ENCODE measurements at regions not wholly inside any gene's neighbourhood (a gene's known extent, or its start where the extent isn't known, plus 50 kb on each side); places are given as distances from the start of the nearest gene placed in this dataset.

- Histone ChIP-seq H3K4me3 (replicated peaks in 1 of 3) (no peak overlapping the region), H3K4me1 (peaks cover under 1 to 4% of the 10 kb centered on the region in 2 donors), H3K36me3 (no peaks in the 10 kb centered on the region), H3K27me3 (no peaks in the 10 kb centered on the region), H3K27ac (no peak overlapping the region), H3K9me3 (no peaks in the 10 kb centered on the region)
- intact Hi-C loops (cut with DNase I) = no loop called here
- 82 to 87% methylated on average over 5 of the region's 5 CpGs for WGBS, 2 donors
- TF ChIP-seq CTCF (IDR thresholded peaks at IDR 0.05) (no peak), POLR2A (IDR thresholded peaks at IDR 0.05) (no peak)
- no peak for DNase-seq
Observed at GRCh38 chr11:110830747-110831146, 118.5 kb upstream of the ARHGAP20 start.

- Histone ChIP-seq H3K27me3 (no peaks in the 10 kb centered on the region), H3K4me1 (peaks cover 0 to 4% of the 10 kb centered on the region in 2 donors), H3K9me3 (no peaks in the 10 kb centered on the region), H3K36me3 (no peaks in the 10 kb centered on the region), H3K4me3 (replicated peaks in 1 of 3) (no peak overlapping the region), H3K27ac (no peak overlapping the region)
- TF ChIP-seq CTCF (IDR thresholded peaks at IDR 0.05) (no peak), POLR2A (IDR thresholded peaks at IDR 0.05) (no peak)
- 88 to 98% methylated on average over 7 of the region's 7 CpGs for WGBS, 2 donors
- no peak for DNase-seq
- intact Hi-C loops (cut with DNase I) = no loop called here
Observed at GRCh38 chr11:110830344-110830743, 118.1 kb upstream of the ARHGAP20 start.

- no peak for DNase-seq
- Histone ChIP-seq H3K4me3 (replicated peaks in 1 of 3) (no peak overlapping the region), H3K4me1 (peaks cover 0 to 4% of the 10 kb centered on the region in 2 donors), H3K36me3 (no peaks in the 10 kb centered on the region), H3K27me3 (no peaks in the 10 kb centered on the region), H3K27ac (no peak overlapping the region), H3K9me3 (no peaks in the 10 kb centered on the region)
- TF ChIP-seq CTCF (IDR thresholded peaks at IDR 0.05) (no peak), POLR2A (IDR thresholded peaks at IDR 0.05) (no peak)
- intact Hi-C loops (cut with DNase I) = no loop called here
Observed at GRCh38 chr11:110829873-110830272, 117.6 kb upstream of the ARHGAP20 start.

GRCh38 chr11:110828086-110828485, 115.8 kb upstream of the ARHGAP20 start:
- Histone ChIP-seq H3K27me3 (no peaks in the 10 kb centered on the region), H3K9me3 (no peaks in the 10 kb centered on the region), H3K36me3 (no peaks in the 10 kb centered on the region), H3K27ac (no peak overlapping the region), H3K4me1 (peaks cover 0 to 4% of the 10 kb centered on the region in 2 donors), H3K4me3 (replicated peaks in 1 of 3) (no peak overlapping the region)
- no peak for DNase-seq
- no peak for TF ChIP-seq POLR2A (IDR thresholded peaks at IDR 0.05)
- TF ChIP-seq CTCF (IDR thresholded peaks at IDR 0.05) = no peak
- WGBS, 2 donors = 74 to 82% methylated on average over 1 of the region's 1 CpG
- intact Hi-C loops (cut with DNase I) = no loop called here

GRCh38 chr11:110827276-110827675, 115.0 kb upstream of the ARHGAP20 start:
- WGBS, 2 donors = 91 to 94% methylated on average over 1 of the region's 1 CpG
- intact Hi-C loops (cut with DNase I) = no loop called here
- Histone ChIP-seq H3K4me1 (peaks cover 0 to 4% of the 10 kb centered on the region in 2 donors), H3K9me3 (no peaks in the 10 kb centered on the region), H3K27me3 (no peaks in the 10 kb centered on the region), H3K4me3 (replicated peaks in 1 of 3) (no peak overlapping the region), H3K36me3 (no peaks in the 10 kb centered on the region), H3K27ac (no peak overlapping the region)
- TF ChIP-seq CTCF (IDR thresholded peaks at IDR 0.05) (no peak), POLR2A (IDR thresholded peaks at IDR 0.05) (no peak)
- no peak for DNase-seq

All from thyroid gland (tissue), 4 donors.